GM19351 (cell line): ENCODE measurements at regions not wholly inside any gene's neighbourhood (a gene's known extent, or its start where the extent isn't known, plus 50 kb on each side); places are given as distances from the start of the nearest gene placed in this dataset.

Source experiments
- ATAC-seq: cut with Tn5 transposase; IDR thresholded peaks from one replicate; pipeline ENCODE4 v1.9.1; 2021; ENCODE audit warnings: mild to moderate bottlenecking, moderate library complexity; ENCODE audit not compliant: unreplicated experiment

- no peak for ATAC-seq
Observed at GRCh38 chr2:145849466-145849865, 1329.5 kb upstream of the ZEB2 start.

- no peak for ATAC-seq
Observed at GRCh38 chr2:145846982-145847381, 1327.1 kb upstream of the ZEB2 start.

GRCh38 chr2:145845923-145846322, 1326.0 kb upstream of the ZEB2 start:
- ATAC-seq, result no peak

- ATAC-seq, result no peak
Observed at GRCh38 chr2:145845207-145845894, 1325.4 kb upstream of the ZEB2 start.

- no peak for ATAC-seq
Observed at GRCh38 chr2:145841973-145842372, 1322.1 kb upstream of the ZEB2 start.

- ATAC-seq, result no peak
Observed at GRCh38 chr2:145836986-145837385, 1317.1 kb upstream of the ZEB2 start.

- no peak for ATAC-seq
Observed at GRCh38 chr2:145835665-145836064, 1315.7 kb upstream of the ZEB2 start.

GRCh38 chr2:145832681-145833080, 1312.8 kb upstream of the ZEB2 start:
- no peak for ATAC-seq

GRCh38 chr2:145829931-145830330, 1310.0 kb upstream of the ZEB2 start:
- no peak for ATAC-seq

GRCh38 chr2:145827235-145827634, 1307.3 kb upstream of the ZEB2 start:
- no peak for ATAC-seq

- no peak for ATAC-seq
Observed at GRCh38 chr2:145824384-145824783, 1304.5 kb upstream of the ZEB2 start.

GRCh38 chr2:145822892-145823534, 1303.1 kb upstream of the ZEB2 start:
- no peak for ATAC-seq

GRCh38 chr2:145820651-145821050, 1300.7 kb upstream of the ZEB2 start:
- ATAC-seq, result no peak

GRCh38 chr2:145818890-145819504, 1299.1 kb upstream of the ZEB2 start:
- no peak for ATAC-seq

- no peak for ATAC-seq
Observed at GRCh38 chr2:145815933-145816332, 1296.0 kb upstream of the ZEB2 start.

- ATAC-seq, result no peak
Observed at GRCh38 chr2:145813481-145813880, 1293.6 kb upstream of the ZEB2 start.

GRCh38 chr2:145812165-145812554, 1292.2 kb upstream of the ZEB2 start:
- no peak for ATAC-seq

- ATAC-seq, result no peak
Observed at GRCh38 chr2:145811276-145812164, 1291.6 kb upstream of the ZEB2 start.

- ATAC-seq, result no peak
Observed at GRCh38 chr2:145807968-145808367, 1288.0 kb upstream of the ZEB2 start.

GRCh38 chr2:145807554-145807953, 1287.6 kb upstream of the ZEB2 start:
- ATAC-seq, result no peak

GRCh38 chr2:145806546-145806945, 1286.6 kb upstream of the ZEB2 start:
- ATAC-seq, result no peak
